Loucy (cell line): ENCODE measurements at regions not wholly inside any gene's neighbourhood (a gene's known extent, or its start where the extent isn't known, plus 50 kb on each side); places are given as distances from the start of the nearest gene placed in this dataset.

ENCODE experiments used
- CTCF ChIP-seq: fragments of 200-600 bp; sonication (generic); conservative IDR thresholded peaks from 2 replicates; pipeline ENCODE4 v1.5.1; 2014; ENCODE audit warnings: mild to moderate bottlenecking, antibody characterized with exemption, low read length
- EZH2phosphoT487 ChIP-seq: fragments of 200-600 bp; IDR thresholded peaks from 2 replicates; pipeline ENCODE4 v1.6.1; 2018; ENCODE audit warnings: antibody characterized with exemption, mild to moderate bottlenecking, moderate library complexity, borderline replicate concordance

DNA sequence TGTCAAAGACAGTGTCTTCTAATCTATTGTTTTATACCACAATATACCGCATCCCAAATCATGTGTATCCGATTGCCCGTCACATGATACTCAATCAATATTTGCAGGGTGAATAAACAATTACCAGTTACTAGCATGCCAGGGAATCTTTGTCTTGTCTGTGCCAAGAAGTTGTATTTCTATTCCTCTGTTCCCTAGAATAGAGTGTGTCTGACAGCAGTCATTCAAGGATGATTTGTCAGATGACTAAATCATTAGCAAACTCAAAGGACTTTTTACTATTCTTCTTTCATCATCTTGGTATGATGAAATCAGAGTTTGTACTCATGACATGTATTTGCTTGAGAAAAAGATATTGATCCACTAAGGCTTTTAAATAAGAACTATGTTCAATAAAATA, 348.8 kb downstream of the HTR1A start:
- TF ChIP-seq CTCF (no peak), EZH2phosphoT487 (no peak)
